ENCODE measurements at regions not wholly inside any gene's neighbourhood (a gene's known extent, or its start where the extent isn't known, plus 50 kb on each side); places are given as distances from the start of the nearest gene placed in this dataset.
"Not testable (repeated sequence)": the region's sequence is repeated elsewhere in the genome, so short reads cannot be mapped to it uniquely, and the experiment has no call there.

DNA sequence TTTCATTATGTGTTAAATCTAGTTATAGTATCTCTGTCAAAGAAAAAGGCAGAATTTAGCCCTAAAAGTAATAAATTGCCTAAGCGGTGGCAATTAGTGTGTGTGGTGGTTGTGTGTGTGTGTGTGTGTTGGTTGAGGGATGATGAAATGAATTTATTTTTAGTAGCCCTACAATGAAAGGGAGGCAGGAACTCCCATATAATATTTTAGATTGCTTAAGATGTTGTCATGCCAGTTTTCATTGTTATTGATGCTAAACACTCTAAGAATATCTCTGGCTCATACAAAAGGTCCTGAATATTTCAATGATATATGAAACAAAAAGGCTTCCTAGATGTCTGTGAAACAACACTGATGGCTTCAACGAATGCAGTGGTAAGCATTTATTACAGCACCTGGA is 140.6 kb upstream of the TBC1D5 start:
- DNase-seq = no peak
- Histone ChIP-seq H3K27me3 (ENCODE audit: low read depth) (peaks cover 3% of the 10 kb centered on the region), H3K9me3 (replicated peaks) (no peaks in the 10 kb centered on the region), H3K4me1 (no peaks in the 10 kb centered on the region), H3K27ac (replicated peaks) (no peak overlapping the region), H3K4me3 (no peak overlapping the region), H3K36me3 (no peaks in the 10 kb centered on the region)
- no peak for TF ChIP-seq CTCF (IDR thresholded peaks at IDR 0.05; ENCODE audit: borderline replicate concordance)
- intact Hi-C loops (cut with micrococcal nuclease) = no loop called here

GRCh38 chr3:17877299-17877698 is 134.9 kb upstream of the TBC1D5 start:
- intact Hi-C loops (cut with micrococcal nuclease) = no loop called here
- DNase-seq = no peak
- Histone ChIP-seq H3K27ac (replicated peaks) (no peak overlapping the region), H3K27me3 (ENCODE audit: low read depth) (no peaks in the 10 kb centered on the region), H3K9me3 (replicated peaks) (no peaks in the 10 kb centered on the region), H3K4me1 (no peaks in the 10 kb centered on the region), H3K36me3 (no peaks in the 10 kb centered on the region), H3K4me3 (no peak overlapping the region)
- TF ChIP-seq CTCF (IDR thresholded peaks at IDR 0.05; ENCODE audit: borderline replicate concordance) = no peak

GRCh38 chr3:17874636-17875035 is 132.2 kb upstream of the TBC1D5 start:
- no peaks in the 10 kb centered on the region for H3K36me3 ChIP-seq
- intact Hi-C loops (cut with micrococcal nuclease) = no loop called here
- H3K4me1 ChIP-seq = no peaks in the 10 kb centered on the region
- no peaks in the 10 kb centered on the region for H3K27me3 ChIP-seq (ENCODE audit: low read depth)
- TF ChIP-seq CTCF (IDR thresholded peaks at IDR 0.05; ENCODE audit: borderline replicate concordance) = no peak
- no peak overlapping the region for H3K27ac ChIP-seq (replicated peaks)
- DNase-seq = no peak
- no peak overlapping the region for H3K4me3 ChIP-seq
- no peaks in the 10 kb centered on the region for H3K9me3 ChIP-seq (replicated peaks)

DNA sequence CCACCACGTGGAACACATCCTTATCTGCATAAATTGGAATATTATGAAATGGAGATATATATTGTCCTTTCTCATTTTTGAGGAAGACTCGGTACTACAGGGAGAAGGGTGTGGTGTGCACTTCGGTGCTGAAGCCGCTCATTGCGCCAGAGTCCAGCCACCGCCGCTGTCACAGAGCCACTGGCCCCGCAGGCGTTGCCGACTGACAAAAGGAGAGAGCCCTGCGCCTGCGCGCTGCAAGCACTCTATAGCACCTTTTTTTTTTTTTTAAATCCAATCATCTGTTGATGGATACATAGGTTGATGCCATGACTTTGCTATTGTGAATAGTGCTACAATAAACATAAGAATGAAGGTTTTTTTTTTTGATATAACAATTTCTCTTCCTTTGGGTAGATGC is 130.0 kb upstream of the TBC1D5 start:
- no peaks in the 10 kb centered on the region for H3K9me3 ChIP-seq (replicated peaks)
- no peak for DNase-seq
- H3K36me3 ChIP-seq = no peaks in the 10 kb centered on the region
- intact Hi-C loops (cut with micrococcal nuclease) = no loop called here
- no peaks in the 10 kb centered on the region for H3K27me3 ChIP-seq (ENCODE audit: low read depth)
- H3K27ac ChIP-seq (replicated peaks) = no peak overlapping the region
- no peak overlapping the region for H3K4me3 ChIP-seq
- no peak for TF ChIP-seq CTCF (IDR thresholded peaks at IDR 0.05; ENCODE audit: borderline replicate concordance)
- H3K4me1 ChIP-seq = no peaks in the 10 kb centered on the region

DNA sequence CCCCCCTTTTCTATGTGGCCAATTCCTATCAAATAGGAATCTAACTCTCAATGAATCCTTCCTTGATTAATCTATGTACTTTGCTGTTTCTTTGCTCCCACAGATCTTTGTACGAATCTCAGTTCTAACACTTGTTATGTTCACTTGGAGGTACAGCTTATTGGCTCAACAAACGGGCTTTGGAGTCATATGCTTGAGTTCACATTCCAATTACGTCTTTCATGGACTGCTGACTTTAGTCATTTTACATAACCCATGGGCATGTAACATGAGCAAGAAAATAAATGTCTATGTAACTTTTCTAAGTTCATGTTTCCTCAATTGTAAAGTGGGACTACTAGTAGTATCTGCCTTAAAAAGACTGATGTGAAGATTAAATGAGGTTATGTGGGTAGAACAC is 123.2 kb upstream of the TBC1D5 start:
- Histone ChIP-seq H3K36me3 (no peaks in the 10 kb centered on the region), H3K9me3 (replicated peaks) (no peaks in the 10 kb centered on the region), H3K4me3 (no peak overlapping the region), H3K4me1 (no peaks in the 10 kb centered on the region), H3K27me3 (ENCODE audit: low read depth) (peaks cover 6% of the 10 kb centered on the region), H3K27ac (replicated peaks) (no peak overlapping the region)
- intact Hi-C loops (cut with micrococcal nuclease) = no loop called here
- DNase-seq = no peak
- no peak for TF ChIP-seq CTCF (IDR thresholded peaks at IDR 0.05; ENCODE audit: borderline replicate concordance)

DNA sequence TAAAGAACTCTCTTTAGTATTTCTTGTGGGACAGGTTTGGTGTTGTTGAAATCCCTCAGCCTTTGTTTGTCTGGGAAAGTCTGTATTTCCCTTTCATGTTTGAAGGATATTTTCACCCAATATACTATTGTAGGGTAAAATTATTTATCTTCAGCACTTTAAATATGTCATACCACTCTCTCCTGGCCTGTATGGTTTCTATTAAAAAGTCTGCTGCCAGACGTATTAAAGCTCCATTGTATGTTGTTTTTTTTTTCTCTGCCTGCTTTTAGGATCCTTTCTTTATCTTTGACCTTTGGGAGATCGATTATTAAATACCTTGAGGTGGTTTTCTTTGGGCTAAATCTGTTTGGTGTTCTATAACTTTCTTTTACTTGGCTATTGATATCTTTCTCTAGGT is 119.0 kb upstream of the TBC1D5 start:
- Histone ChIP-seq H3K36me3 (no peaks in the 10 kb centered on the region), H3K27me3 (ENCODE audit: low read depth) (peaks cover 6% of the 10 kb centered on the region), H3K4me1 (no peaks in the 10 kb centered on the region), H3K9me3 (replicated peaks) (no peaks in the 10 kb centered on the region), H3K27ac (replicated peaks) (no peak overlapping the region), H3K4me3 (no peak overlapping the region)
- DNase-seq = no peak
- intact Hi-C loops (cut with micrococcal nuclease) = no loop called here
- TF ChIP-seq CTCF (IDR thresholded peaks at IDR 0.05; ENCODE audit: borderline replicate concordance) = no peak

DNA sequence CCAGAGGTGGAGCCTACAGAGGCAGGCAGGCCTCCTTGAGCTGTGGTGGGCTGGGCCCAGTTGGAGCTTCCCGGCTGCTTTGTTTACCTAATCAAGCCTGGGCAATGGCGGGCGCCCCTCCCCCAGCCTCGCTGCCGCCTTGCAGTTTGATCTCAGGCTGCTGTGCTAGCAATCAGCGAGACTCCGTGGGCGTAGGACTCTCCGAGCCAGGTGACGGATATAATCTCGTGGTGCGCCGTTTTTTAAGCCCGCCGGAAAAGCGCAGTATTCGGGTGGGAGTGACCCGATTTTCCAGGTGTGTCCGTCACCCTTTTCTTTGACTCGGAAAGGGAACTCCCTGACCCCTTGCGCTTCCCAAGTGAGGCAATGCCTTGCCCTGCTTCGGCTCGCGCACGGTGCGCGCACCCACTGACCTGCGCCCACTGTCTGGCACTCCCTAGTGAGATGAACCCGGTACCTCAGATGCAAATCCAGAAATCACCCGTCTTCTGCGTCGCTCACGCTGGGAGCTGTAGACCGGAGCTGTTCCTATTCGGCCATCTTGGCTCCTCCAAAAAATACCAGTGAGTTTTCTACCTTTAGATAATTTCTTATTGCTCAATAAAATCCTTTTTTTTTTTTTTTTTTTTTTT is 118.5 kb upstream of the TBC1D5 start:
- DNase-seq; H3K27me3 ChIP-seq (ENCODE audit: low read depth); H3K9me3 ChIP-seq (replicated peaks); H3K4me1 ChIP-seq; H3K4me3 ChIP-seq; H3K27ac ChIP-seq (replicated peaks); intact Hi-C loops (cut with micrococcal nuclease); H3K36me3 ChIP-seq: not testable (repeated sequence)
